HG03442 (cell line): ENCODE measurements at regions not wholly inside any gene's neighbourhood (a gene's known extent, or its start where the extent isn't known, plus 50 kb on each side); places are given as distances from the start of the nearest gene placed in this dataset.
"Not testable (repeated sequence)": the region's sequence is repeated elsewhere in the genome, so short reads cannot be mapped to it uniquely, and the experiment has no call there.

ENCODE experiments used
- ATAC-seq: cut with Tn5 transposase; IDR thresholded peaks from one replicate; pipeline ENCODE4 v1.9.1; 2021; ENCODE audit warnings: mild to moderate bottlenecking, moderate library complexity; ENCODE audit not compliant: unreplicated experiment

- no peak for ATAC-seq
These were observed 142.9 kb downstream of the TFAP2B start for GRCh38 chr6:50961611-50962010.

GRCh38 chr6:50962213-50962759 is 143.6 kb downstream of the TFAP2B start:
- no peak for ATAC-seq

GRCh38 chr6:50963952-50964351 is 145.3 kb downstream of the TFAP2B start:
- ATAC-seq = no peak

DNA sequence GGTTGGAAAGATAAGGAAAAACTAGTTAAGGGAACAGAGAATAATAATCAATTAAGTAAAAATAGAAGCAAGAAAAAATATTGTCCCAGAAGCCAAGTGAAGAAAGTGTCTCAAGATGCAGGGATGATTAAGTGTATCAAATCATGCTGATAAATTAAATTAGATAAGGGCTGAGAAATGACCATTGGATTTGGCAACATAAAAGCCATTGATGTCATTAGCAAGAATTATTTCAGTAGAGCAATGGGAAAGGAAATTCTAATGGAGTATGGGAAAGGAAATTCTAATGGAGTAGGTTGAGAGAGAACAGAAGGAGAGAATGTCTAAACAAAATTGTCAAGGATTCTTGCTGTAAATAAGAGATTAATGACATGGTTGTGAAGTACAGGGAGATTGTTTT is 146.8 kb downstream of the TFAP2B start:
- no peak for ATAC-seq

- ATAC-seq = peak; percentile 93
These were observed 147.9 kb downstream of the TFAP2B start for GRCh38 chr6:50966532-50966931.

DNA sequence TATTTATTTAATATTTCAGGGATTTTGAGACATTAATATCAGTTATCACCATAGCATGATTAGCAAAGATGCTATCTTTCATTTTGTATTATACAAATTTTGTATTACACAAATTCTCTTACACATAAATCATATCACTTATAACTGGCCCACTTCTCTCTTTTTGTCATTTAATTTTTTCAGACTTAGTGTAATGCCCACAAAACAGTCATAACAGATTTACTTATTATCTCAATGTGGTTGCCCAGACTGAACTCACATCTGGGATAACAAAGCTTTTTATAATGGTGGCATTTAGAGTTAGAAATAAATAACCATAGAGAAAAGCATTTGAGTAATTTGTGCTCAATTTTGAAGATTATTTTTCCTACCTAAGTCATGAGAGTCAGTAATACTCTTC is 148.3 kb downstream of the TFAP2B start:
- ATAC-seq = peak; percentile 45

DNA sequence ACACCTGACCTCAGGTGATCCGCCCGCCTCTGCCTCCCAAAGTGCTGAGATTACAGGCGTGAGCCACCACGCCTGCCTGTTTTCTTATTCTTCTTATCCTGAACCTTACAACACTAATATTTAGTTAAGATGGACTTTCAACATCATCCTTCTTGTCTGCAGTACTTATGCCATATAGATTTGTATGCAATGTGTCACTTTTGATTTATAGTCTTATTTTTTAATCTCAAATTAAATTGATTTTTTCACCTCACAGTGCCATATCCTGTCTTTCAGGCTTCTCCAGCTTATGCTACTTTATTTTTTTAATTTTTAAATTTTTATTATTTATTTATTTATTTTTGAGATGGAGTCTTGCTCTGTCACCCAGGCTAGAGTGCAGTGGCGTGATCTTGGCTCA is 149.6 kb downstream of the TFAP2B start:
- not testable (repeated sequence) for ATAC-seq

DNA sequence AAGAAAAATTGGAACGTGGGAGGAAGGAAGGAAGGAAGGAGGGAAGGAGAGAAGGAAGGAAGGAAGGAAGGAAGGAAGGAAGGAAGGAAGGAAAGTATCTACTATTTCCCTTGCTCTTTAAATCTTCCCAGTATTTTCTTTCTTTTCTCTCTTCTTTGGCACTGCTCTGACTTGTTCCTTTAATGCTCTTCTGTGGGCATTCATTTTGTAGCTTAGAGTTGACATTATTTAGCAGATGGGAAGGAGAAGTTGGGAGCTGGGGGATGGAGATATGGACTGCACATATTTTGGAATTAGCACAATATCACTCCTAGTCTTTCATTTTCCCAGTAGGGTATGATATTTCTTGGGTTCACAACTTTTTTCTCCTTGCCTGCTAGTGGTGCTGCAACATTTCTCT is 152.2 kb downstream of the TFAP2B start:
- no peak for ATAC-seq

DNA sequence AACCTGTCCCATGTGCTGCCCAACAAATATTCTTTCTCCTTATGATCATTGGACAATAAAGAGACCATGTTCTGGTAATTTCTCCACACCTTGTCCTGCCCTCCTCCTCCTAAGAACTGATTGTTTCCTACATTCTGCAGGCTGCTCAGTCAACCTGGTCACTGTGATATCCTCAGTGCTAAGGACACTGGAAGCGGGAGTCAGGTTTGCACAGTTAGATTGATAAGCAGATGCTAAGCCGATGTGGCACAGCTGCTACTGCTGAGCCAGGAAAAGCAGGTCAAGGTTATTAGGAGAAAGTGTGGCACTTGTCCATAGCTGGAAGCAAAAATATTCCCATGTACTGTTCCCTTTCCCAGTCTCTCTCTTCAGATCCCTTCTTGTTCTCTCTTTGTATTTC is 154.8 kb downstream of the TFAP2B start:
- no peak for ATAC-seq

- no peak for ATAC-seq
These were observed 155.6 kb downstream of the TFAP2B start for GRCh38 chr6:50974319-50974718.

DNA sequence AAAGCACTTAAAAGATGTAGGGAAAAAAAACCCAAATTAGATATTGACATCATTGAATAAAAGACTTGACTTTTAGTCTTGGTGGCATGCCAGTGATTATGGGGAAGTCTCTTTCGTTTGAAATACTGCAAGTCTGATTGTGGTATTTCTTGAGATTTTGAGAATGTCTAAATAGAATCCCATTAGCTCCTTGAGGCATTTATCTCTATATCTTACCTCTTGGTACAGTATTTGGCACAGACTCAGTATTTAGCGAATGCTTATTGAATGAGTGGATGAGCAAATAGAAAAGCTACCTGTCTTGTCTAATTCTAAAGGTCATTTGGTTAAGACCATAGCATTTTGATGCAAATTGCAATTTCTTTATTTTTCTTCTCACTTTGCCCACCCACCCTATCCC is 156.5 kb downstream of the TFAP2B start:
- no peak for ATAC-seq

DNA sequence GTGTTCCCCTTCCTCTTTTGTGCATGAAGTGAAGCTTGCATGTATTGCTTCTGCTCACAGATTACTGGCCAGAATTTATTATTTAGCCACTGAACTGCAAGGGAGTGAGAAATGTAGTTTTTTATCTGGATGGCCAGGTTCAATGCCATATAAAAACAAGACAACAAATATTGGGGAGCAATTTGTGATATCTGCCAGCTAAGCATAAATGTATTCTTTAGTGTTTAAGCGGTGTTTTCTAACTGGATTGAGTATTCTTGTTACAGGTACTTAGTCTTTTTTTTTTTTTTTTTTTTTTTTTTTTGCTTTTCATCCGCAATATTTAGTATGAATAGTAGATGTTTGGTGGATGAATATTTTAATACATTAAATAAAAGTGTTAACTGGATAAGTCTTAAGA is 158.2 kb downstream of the TFAP2B start:
- no peak for ATAC-seq

DNA sequence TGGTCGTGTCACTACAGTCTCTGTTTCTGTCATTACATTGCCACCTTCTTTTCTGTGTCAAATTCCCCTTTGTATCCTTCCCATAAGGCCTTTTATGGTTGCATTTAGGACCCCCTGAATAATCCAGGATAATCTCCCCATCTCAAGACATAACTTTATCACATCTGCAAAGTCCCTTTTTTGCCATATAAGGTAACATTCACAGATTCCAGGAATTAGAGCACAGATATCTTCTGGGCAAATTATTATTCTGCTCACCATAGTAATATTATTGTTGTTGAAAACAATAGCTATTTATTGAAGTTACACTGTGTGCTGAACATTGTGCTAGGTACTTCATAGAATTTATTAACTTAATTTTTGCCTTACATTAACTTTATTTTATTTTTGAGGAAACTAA is 159.1 kb downstream of the TFAP2B start:
- ATAC-seq = no peak

GRCh38 chr6:50978380-50979170 is 159.9 kb downstream of the TFAP2B start:
- ATAC-seq = no peak

GRCh38 chr6:50979171-50979525 is 160.5 kb downstream of the TFAP2B start:
- no peak for ATAC-seq

GRCh38 chr6:50984135-50984534 is 165.5 kb downstream of the TFAP2B start:
- ATAC-seq = no peak

GRCh38 chr6:50986319-50986718 is 167.6 kb downstream of the TFAP2B start:
- ATAC-seq = no peak

- ATAC-seq = no peak
These were observed 170.5 kb downstream of the TFAP2B start for GRCh38 chr6:50989123-50989522.

- no peak for ATAC-seq
These were observed 172.2 kb downstream of the TFAP2B start for GRCh38 chr6:50990750-50991446.

DNA sequence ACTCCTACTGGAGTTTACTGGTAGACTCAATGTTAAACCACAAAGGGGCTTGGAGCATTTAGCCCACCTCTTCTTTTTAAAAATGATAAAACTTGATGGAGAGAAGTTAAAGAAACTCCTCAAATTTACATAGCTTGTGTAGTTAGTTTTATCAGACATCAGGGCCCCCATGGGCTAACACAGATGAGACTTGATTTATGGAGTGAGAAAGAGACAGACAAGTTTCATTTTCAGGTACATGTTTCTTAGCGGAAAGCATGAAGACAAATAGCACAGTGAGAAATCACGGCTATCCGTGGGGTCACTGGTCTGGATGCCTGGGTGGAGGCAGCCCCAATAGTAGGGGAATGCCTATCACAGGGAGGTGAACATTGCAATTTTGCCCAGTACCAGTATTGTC is 173.6 kb downstream of the TFAP2B start:
- ATAC-seq = no peak

GRCh38 chr6:50992704-50993625 is 174.3 kb downstream of the TFAP2B start:
- no peak for ATAC-seq
